Keratinocyte (primary cell): ENCODE measurements at regions not wholly inside any gene's neighbourhood (a gene's known extent, or its start where the extent isn't known, plus 50 kb on each side); places are given as distances from the start of the nearest gene placed in this dataset.

ENCODE experiments used
- DNase-seq: peaks from one replicate; pipeline ENCODE4 v3.0.0-alpha.2; 2011; ENCODE audit warnings: low read depth, missing footprints, low spot score
- FAIRE-seq: peaks from 2 replicates; lab custom pipeline; 2011; peaks lifted over from hg19 to GRCh38; lab: Jason Lieb, UNC
- H2AFZ ChIP-seq: 2 replicates; pipeline ENCODE4 v1.6.0; 2012; ENCODE audit warnings: low read length, control low read depth, inconsistent platforms; ENCODE audit not compliant: control insufficient read depth
- H3K27ac ChIP-seq: 2 replicates; pipeline ENCODE4 v1.5.1; 2011; ENCODE audit warnings: low read length; ENCODE audit not compliant: control insufficient read depth, insufficient read depth
- H3K27me3 ChIP-seq: 3 replicates; pipeline ENCODE4 v1.6.0; 2011; ENCODE audit warnings: low read length; ENCODE audit not compliant: control insufficient read depth, insufficient read depth; ENCODE audit errors: extremely low read depth
- H3K36me3 ChIP-seq, 2 experiments: 2 replicates in 1 of 2; 3 replicates in 1 of 2; pipeline ENCODE4 v1.5.1; 2011; ENCODE audit warnings: low read length in 2 of 2, mild to moderate bottlenecking in 1 of 2; ENCODE audit not compliant: control insufficient read depth in 2 of 2, insufficient read depth in 2 of 2; ENCODE audit errors: extremely low read depth in 1 of 2
- H3K4me1 ChIP-seq: 3 replicates; pipeline ENCODE4 v1.5.1; 2011; ENCODE audit warnings: low read length; ENCODE audit not compliant: control insufficient read depth, insufficient read depth; ENCODE audit errors: extremely low read depth
- H3K4me2 ChIP-seq: 3 replicates; pipeline ENCODE4 v1.6.0; 2011; ENCODE audit warnings: low read depth, low read length; ENCODE audit not compliant: control insufficient read depth, insufficient read depth; ENCODE audit errors: extremely low read depth
- H3K4me3 ChIP-seq, 3 experiments: fragments of 200-600 bp in 1 of 3; sonication (generic) in 1 of 3; 2 replicates in 2 of 3; 3 replicates in 1 of 3; pipeline ENCODE4 v1.5.1; 2011 to 2016; ENCODE audit warnings: low read length in 3 of 3, mild to moderate bottlenecking in 3 of 3, control low read depth in 2 of 3, inconsistent platforms in 1 of 3, low read depth in 1 of 3, mixed read lengths in 1 of 3, mixed run types in 1 of 3, moderate library complexity in 1 of 3; ENCODE audit not compliant: control insufficient read depth in 2 of 3, insufficient read depth in 2 of 3; ENCODE audit errors: extremely low read depth in 1 of 3
- H3K79me2 ChIP-seq: 2 replicates; pipeline ENCODE4 v1.6.0; 2012; ENCODE audit warnings: low read length; ENCODE audit not compliant: control insufficient read depth, insufficient read depth
- H3K9ac ChIP-seq: 3 replicates; pipeline ENCODE4 v1.6.0; 2011; ENCODE audit warnings: low read length; ENCODE audit not compliant: control insufficient read depth, insufficient read depth; ENCODE audit errors: extremely low read depth
- H3K9me1 ChIP-seq: 3 replicates; pipeline ENCODE4 v1.6.0; 2011; ENCODE audit warnings: low read length; ENCODE audit not compliant: control insufficient read depth, insufficient read depth; ENCODE audit errors: extremely low read depth
- H3K9me3 ChIP-seq: 2 replicates; pipeline ENCODE4 v1.5.1; 2012; ENCODE audit warnings: low read depth, low read length; ENCODE audit not compliant: control insufficient read depth
- H4K20me1 ChIP-seq: 3 replicates; pipeline ENCODE4 v1.6.0; 2011; ENCODE audit warnings: low read length; ENCODE audit not compliant: control insufficient read depth, insufficient read depth; ENCODE audit errors: extremely low read depth
- CTCF ChIP-seq, 3 experiments: IDR thresholded peaks in 1 of 3; conservative IDR thresholded peaks in 1 of 3; optimal IDR thresholded peaks in 1 of 3; 2 replicates in 2 of 3; 3 replicates in 1 of 3; pipeline versions ENCODE3 to v1.5.1; 2011; ENCODE audit warnings: low read length in 3 of 3, mild to moderate bottlenecking in 3 of 3, moderate library complexity in 2 of 3, control low read depth in 1 of 3, inconsistent platforms in 1 of 3; ENCODE audit not compliant: insufficient read depth in 2 of 3; ENCODE audit errors: extremely low read depth in 1 of 3
- EZH2 ChIP-seq: IDR thresholded peaks from one replicate; pipeline ENCODE4 v1.6.1; 2012; ENCODE audit warnings: inconsistent platforms, mild to moderate bottlenecking, low read length, moderate library complexity
- dilution Hi-C: fragments of 300-500 bp; cut with MboI; formaldehyde crosslinking; loops from one replicate; pipeline ENCODE4 v1.7.0; 2020; ENCODE audit warnings: low sequenced_read_pairs; ENCODE audit not compliant: extremely low pct_ligation_motif_present

GRCh38 chr2:9770006-9770307, 73.3 kb upstream of the TAF1B start:
- H3K9me1 ChIP-seq: no peaks in the 10 kb centered on the region
- H4K20me1 ChIP-seq: no peaks in the 10 kb centered on the region
- H3K4me1 ChIP-seq: peaks cover 20% of the 10 kb centered on the region
- H3K27ac ChIP-seq: no peak overlapping the region
- dilution Hi-C loops: loop anchor here (25.0 kb wide), 1 partner anchor 267 kb away; the partner anchor contains the start of gene KLF11
- no peaks in the 10 kb centered on the region for H3K9me3 ChIP-seq
- H3K4me3 ChIP-seq: peak overlapping the region in 1 of 3 experiments; percentile 52
- H3K36me3 ChIP-seq: no peaks in the 10 kb centered on the region
- TF ChIP-seq CTCF (optimal IDR thresholded peaks at IDR 0.05 in 1 of 3, IDR thresholded peaks at IDR 0.05 in 1 of 3, conservative IDR thresholded peaks at IDR 0.05 in 1 of 3; ENCODE audit: extremely low read depth in 1 of 3, insufficient read depth in 2 of 3, low read length in 3 of 3): no peak
- no peak for DNase-seq
- no peak overlapping the region for H3K9ac ChIP-seq
- no peaks in the 10 kb centered on the region for H3K79me2 ChIP-seq
- peaks cover 17% of the 10 kb centered on the region for H3K27me3 ChIP-seq
- FAIRE-seq: peak; percentile 53
- H3K4me2 ChIP-seq: peak overlapping the region; percentile 68
- peak overlapping the region; percentile 81 for H2AFZ ChIP-seq

- no peak overlapping the region for H3K27ac ChIP-seq
- no peaks in the 10 kb centered on the region for H3K79me2 ChIP-seq
- DNase-seq: no peak
- H3K36me3 ChIP-seq: no peaks in the 10 kb centered on the region
- H3K9me3 ChIP-seq: no peaks in the 10 kb centered on the region
- H3K9me1 ChIP-seq: no peaks in the 10 kb centered on the region
- peak overlapping the region; percentile 81 for H2AFZ ChIP-seq
- peak overlapping the region; percentile 68 for H3K4me2 ChIP-seq
- H4K20me1 ChIP-seq: no peaks in the 10 kb centered on the region
- peaks cover 20% of the 10 kb centered on the region for H3K4me1 ChIP-seq
- H3K4me3 ChIP-seq: peak overlapping the region in 1 of 3 experiments; percentile 52
- no peak for TF ChIP-seq EZH2
- TF ChIP-seq CTCF (optimal IDR thresholded peaks at IDR 0.05 in 1 of 3, IDR thresholded peaks at IDR 0.05 in 1 of 3, conservative IDR thresholded peaks at IDR 0.05 in 1 of 3; ENCODE audit: extremely low read depth in 1 of 3, insufficient read depth in 2 of 3, low read length in 3 of 3): peak in 2 of 3 experiments; percentile 84 to 86
- H3K9ac ChIP-seq: no peak overlapping the region
- peak; percentile 78 for FAIRE-seq
- dilution Hi-C loops: loop anchor here (25.0 kb wide), 1 partner anchor 267 kb away; the partner anchor contains the start of gene KLF11
- peaks cover 17% of the 10 kb centered on the region for H3K27me3 ChIP-seq
These were observed 72.8 kb upstream of the TAF1B start for GRCh38 chr2:9770308-9771100.
